GM21737 (cell line): ENCODE measurements at regions not wholly inside any gene's neighbourhood (a gene's known extent, or its start where the extent isn't known, plus 50 kb on each side); places are given as distances from the start of the nearest gene placed in this dataset.
A peak's percentile ranks its signal among the peaks of the same experiment; 100 is the strongest.
"Not testable (repeated sequence)": the region's sequence is repeated elsewhere in the genome, so short reads cannot be mapped to it uniquely, and the experiment has no call there.

ENCODE experiments used
- ATAC-seq: cut with Tn5 transposase; IDR thresholded peaks from one replicate; pipeline ENCODE4 v1.9.1; 2021; ENCODE audit warnings: mild to moderate bottlenecking, moderate library complexity; ENCODE audit not compliant: unreplicated experiment

DNA sequence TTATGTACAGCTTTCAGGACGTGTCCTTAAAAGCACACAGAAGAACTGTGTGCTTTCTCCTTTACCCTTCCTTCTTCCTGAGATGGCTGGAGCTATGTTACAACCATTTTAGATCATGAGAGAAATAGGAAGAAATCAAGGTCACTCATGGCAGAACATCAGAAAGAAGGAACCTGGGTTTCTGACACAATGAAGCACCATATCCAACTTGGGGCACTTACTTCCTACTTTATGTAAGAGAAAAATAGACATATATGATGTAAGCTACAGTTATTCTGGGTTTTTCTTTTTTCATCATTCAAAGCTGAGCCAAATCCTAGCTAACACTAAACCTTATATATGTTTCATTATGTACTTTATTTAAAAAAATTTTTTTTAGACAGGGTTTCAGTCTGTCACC is 79.5 kb downstream of the FAM161A start:
- ATAC-seq: no peak

DNA sequence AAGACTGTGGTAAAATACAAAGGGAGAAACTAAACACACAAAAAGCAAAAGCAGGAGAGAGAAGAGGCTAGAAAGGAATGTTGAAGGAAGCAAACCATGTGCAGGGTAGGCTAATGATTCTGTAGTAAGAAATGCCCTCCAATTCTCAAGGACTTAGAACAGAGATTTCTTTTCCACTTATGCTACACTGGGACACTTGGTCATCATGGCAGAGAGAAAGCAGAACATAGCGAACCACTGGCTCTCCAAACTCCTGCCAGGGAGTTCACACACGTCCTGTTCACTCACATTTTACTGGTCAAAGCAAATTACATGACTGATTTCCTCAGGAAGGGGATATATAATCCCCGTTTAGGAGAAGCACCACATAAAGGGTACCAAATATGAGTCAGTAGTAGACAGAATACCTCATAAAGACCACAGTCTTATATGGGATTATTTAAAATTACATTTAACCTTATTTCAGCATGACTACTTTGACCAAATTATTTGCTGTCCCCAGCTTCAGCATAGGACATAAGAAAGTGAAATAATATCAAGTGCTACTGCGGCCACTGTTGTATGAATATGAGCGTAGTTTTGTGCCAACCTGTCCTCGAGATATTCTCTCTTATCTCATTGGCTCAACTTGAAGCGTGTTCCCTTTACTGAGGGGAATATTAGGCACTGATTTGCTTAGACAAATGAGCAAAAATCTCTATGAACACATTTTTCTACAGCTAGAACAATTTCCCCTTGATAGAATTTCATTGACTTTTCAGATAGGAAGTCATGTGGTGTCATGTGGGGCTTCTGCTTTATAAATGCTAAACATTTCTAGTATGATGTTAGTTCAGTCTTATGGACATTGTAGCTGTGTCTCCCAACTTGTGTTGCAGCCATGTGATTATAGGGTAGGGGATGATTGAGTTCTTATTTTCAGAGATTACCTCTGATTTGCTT is 81.7 kb downstream of the FAM161A start:
- ATAC-seq: no peak

DNA sequence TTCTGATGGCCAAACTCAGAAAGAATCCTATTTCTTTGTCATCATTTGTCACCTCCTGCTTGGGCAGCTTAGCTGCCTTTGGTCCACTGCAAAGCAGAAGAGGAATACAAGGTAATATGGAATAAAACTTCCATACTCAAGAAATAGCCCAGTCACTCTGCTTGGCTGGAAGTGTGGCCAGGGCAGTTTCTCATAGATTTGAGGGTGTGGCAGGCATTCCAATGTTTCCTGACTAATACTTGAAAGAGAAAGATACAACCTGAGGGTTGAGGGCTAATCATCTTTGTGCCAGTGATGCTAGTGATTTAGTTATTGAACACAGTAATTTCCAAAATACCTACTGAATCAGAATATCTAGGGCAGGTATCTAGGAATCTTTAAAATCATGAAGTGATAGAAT is 83.1 kb downstream of the FAM161A start:
- ATAC-seq: no peak

DNA sequence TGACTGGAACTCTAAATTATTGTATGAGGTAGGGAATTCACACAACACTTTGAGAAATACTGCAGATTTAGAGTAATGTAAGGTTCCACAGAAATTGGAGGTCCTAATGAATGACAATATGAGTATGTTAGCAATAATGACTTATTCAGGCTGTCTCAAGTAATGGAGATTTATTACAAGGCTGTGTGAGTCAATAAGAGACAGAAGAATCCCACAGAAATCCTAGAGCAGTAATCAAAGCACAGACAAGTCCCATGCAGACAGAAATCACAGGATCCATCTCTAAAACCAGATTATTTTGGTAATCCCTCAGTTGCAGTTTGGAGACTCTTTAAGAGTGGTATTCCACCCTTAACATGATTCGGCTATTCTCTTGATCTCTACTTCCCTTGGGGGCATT is 83.6 kb downstream of the FAM161A start:
- ATAC-seq: no peak

DNA sequence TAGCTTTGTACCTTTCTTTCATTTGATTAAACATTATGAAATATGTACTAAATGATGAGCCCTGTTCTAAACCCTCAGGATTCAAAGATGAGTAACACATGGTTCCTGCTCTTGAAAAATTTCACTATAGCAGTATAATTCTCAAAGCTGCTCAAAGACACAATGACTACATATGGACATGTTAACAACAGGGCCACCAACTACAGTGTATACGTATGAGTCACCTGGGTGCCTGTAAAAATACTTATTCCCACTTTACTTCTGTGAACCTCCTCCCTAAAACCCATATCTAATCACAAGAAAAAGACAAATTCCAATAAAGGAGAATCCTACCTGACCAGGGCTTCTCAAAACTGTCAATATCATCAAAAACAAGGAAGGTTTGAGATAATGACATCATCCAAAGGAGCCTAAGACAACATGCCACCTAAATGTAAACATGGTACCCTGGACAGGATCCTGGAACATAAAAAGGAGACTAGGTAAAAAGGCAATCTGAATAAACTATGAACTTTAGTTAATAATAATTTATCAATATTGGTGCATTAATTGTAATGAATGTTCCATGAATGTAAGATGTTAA is 84.7 kb downstream of the FAM161A start:
- no peak for ATAC-seq

DNA sequence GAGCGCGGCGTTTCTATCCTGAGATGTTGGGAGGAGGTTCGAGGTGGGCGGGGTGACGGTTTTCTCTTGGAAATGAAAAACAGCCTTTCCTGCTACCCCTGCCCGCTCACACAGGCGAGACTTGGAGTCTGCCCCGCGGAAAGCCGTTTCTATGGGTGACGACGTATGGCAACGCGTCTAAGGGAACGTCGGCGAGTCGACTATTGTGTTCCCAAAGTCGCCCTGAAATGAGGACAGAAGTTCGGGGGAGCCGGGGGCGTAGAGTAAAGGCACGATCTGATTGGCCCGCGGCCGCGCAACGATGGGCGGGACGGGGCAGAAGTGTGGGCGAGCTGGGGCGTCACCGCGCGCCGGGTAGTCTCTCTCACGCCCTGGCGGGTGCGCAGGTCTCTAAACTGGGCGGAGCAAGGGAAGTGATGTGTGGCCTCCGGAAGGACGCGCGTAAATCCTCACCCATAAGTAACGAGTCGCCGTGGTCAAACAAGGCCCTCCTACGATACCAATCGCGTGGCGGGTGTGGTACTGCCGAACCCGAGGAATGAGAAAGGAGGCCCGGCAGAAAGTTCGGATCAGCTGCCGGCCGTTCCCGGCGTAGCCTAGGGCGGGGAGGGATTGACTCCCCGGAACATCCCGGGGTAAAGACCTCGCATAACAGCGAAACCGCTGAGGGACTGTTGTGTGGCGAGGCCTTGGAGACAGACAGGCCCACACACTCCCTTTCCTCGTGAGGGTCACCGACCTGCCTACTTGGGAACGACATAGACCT is 89.6 kb downstream of the FAM161A start:
- ATAC-seq: peak; percentile 99

DNA sequence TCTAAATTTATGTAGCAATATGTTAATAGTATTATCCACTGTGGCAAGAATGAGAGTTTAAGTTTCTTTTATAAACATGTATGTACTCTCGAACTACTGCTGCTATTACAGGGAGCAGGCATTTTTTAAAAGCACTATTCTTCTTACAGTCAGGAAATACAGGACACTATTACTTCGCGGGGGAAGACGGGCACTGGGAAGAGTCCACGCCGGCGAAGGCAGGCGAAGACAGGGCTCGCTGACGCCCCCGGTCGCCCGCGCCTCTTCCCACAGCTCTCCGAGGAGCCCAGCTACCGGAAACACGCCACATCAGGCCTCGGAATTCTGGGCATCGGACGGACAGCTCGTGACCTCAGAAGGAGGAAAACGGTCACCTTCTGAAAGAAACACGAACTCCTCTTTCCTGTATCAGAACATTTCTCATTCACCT is 90.2 kb downstream of the FAM161A start:
- ATAC-seq: peak; percentile 23

DNA sequence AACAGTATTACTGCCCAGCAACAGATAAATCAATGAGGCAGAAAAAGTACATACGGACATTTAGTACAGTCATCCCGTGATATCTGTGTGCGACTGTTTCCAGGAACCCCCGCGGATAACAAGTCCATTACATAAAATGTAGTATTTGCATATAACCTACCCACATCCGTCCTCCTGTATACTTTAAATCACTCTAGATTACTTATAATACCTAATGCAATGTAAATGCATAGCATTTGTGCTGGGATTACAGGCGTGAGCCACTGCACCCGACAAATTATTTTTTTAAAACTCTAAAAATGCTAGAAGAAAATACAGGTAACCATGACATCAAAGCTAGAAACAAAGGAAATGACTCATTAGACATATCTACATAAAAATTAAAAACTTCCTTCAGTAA is 91.6 kb downstream of the FAM161A start:
- no peak for ATAC-seq

DNA sequence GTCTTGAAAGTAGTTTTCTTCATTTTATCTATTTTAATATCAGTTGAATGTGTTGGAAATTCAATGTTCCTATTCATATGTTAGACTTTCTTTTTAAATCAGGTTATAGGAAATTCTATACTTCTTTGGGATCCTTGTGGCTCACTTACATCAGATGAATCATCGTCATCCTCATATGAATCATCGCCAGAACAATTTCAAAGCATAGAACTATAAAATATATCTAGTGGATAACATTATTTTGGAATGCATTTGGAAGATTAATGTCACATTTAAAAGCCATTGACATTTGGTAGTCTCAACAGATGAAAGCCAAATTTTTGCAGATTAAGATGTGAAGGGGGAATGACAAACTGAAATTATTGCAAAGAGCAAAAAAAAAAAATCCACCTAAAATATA is 94.1 kb downstream of the FAM161A start:
- no peak for ATAC-seq

DNA sequence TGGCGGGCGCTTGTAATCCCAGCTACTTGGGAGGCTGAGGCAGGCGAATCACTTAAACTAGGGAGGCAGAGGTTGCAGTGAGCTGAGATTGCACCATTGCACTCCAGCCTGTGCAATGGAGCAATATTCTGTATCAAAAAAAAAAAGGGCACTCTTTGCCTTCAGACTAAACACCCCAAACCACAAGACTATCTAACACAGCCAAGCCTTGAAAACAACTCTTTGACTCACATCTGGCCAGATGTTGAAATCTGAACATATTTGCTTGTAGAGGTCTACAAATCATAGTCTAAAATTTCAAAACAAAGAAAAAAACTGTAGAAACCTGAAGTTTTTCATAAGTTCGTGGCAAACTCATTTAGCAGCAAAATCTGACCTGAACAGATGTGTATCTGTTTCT is 94.9 kb downstream of the FAM161A start:
- no peak for ATAC-seq

DNA sequence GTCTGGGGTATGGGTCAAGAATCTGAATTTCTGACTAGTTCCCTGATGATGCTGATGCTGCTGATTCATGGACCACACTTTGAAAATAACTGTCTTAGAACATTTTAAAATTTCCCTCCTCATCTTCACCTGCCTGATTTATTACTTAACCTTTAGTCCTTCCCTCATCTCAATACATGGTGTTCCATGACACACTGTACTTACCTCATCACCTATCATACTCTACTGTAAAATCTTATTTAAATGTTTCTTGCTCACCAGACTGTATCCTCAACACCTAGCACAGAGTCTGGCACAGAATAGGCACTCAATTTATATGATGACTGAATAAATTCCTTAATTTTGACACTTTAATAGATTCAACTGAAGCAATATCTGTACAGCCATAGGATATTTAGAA is 95.7 kb downstream of the FAM161A start:
- ATAC-seq: no peak

DNA sequence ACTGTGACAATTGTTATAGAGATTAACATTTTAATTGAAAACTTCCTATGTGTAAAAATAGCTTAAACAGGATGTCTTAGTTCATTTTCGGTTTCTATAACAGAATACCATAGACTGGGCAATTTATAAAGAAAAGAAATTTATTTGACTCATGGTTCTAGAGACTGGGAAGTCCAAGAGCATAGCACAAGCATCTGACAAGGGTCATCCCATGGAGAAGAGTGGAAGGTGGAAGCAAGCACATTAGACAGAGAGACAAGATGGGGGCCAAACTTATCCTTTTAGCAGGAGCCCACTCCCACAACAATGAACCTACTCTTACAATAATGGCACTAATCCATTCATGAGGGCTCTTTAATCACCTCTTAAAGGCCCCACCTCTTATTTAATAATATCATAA is 100.3 kb downstream of the FAM161A start:
- no peak for ATAC-seq

DNA sequence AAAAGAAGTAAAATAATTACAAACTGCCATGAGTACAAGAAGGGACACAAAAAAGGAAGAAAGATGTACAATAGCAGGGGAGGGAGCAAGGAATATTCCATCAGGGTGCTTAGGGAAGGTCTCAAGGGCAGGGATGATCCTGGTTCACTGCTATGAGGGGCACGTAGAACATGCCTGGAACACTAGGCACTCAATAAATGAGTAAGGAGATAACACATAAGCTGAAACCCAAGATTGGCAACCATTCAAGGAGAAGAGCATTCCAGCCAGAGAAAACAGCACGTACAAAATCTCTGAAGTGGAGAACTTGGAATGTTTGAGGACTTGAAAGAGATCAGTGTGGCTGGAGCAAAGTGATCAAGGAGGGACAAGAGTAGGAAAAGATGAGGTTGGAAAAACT is 103.2 kb downstream of the FAM161A start:
- no peak for ATAC-seq

DNA sequence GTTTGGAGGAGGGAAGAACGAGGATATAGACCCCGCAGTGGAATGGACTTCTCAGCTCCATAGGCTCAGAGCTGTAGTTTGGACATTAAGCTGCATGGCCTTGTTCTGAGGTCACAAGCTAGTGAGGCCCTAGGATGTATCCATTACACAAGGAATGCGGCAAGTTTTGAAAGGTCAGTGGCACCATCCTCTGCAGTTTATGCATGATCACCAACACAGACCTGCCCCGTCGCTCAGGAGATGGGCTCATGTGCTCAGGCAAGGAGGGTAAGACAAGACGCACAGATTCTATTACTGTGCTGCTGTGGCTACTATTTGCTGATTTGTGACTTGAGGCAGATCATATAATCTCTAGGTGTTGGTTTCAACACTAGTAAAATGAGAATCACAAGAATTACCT is 110.9 kb downstream of the FAM161A start:
- no peak for ATAC-seq

DNA sequence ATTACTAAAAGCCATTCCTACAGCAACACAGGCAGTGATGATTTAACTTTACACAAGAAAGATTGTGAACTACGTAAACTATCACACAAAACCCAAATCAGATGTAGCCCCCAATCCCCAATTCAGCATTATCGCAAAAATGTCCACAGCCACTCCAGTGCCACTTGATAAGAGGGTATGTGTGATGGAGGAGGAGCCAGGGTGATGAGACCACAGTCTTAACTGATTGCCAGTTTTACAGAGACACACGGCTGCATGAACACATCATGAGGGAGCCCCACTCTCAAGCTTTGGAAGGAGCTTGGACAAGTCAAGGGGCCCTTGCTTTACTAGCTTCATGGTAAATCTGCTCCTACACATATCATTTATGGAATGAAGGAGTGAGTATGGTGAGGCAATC is 116.0 kb downstream of the FAM161A start:
- no peak for ATAC-seq

DNA sequence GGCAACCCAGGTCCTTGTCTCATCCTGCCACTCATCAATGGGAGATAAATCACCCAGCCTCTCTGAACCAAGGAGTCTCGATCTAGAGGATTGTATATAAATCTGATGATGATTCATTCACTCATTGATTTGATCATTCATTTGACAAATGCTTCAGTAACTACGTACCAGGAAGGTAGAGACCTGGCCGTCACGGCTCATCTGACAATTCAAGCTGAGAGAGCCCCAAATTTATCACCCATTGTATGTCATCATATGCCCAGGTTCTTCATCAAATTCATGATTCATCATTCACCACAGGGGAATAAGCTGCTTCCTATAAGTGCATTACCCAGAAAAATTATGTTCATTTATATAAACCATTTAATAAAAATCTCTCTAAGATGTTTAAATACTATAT is 116.9 kb downstream of the FAM161A start:
- ATAC-seq: no peak

DNA sequence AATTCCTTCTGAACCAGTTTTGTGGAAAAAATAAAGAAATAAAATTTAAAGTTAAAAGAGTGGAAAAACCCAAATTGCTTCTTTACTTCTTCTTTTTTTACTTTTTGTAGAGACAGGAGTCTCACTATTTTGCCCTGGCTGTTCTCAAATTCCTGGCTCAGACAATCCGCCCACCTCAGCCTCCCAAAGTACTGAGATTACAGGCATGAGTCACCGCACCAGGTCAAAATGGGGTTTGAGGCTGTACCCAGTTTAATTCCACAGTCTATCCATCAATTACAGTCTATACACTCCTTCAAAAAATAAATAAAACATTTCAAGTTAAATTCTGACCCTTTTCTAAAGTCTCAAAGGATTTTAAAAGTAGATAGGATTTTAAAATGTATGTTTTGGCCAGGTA is 120.3 kb downstream of the FAM161A start:
- ATAC-seq: no peak

DNA sequence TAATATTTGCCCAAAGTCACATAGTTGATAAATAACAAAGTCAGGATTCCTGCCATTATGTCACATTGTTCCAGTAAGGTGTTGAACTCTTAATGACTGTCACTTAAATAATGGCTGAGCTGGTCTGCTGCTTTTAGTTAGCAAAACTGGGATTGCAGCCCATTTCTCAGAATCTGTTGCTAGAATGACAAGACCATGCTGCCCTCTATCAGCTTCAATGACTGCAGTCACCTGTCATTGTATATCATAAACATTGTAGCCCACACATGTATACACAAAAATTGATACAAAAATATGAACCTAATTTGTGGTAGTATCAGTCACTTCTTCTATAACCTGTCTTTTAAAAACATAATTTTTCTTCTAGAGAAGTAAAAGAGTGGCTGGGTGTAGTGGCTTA is 121.1 kb downstream of the FAM161A start:
- no peak for ATAC-seq

DNA sequence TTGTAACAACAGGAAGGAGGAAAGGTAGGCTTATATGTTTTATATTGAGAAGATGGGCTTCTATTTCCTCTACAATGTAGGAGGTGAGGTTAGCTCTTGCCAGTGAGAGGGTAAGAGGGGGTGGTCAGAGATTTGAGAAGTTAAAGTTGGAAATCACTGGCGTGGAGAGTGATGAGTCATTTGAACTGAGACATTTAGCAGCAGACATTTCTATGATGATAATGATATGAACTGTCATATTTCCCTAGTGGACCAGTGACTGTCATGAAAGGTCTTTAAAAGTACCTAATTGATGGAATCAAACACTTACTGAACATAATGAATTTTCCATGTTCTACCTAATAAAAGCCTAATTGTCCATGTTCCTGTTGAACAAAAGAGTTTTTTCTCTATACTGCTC is 126.1 kb downstream of the FAM161A start:
- ATAC-seq: no peak

DNA sequence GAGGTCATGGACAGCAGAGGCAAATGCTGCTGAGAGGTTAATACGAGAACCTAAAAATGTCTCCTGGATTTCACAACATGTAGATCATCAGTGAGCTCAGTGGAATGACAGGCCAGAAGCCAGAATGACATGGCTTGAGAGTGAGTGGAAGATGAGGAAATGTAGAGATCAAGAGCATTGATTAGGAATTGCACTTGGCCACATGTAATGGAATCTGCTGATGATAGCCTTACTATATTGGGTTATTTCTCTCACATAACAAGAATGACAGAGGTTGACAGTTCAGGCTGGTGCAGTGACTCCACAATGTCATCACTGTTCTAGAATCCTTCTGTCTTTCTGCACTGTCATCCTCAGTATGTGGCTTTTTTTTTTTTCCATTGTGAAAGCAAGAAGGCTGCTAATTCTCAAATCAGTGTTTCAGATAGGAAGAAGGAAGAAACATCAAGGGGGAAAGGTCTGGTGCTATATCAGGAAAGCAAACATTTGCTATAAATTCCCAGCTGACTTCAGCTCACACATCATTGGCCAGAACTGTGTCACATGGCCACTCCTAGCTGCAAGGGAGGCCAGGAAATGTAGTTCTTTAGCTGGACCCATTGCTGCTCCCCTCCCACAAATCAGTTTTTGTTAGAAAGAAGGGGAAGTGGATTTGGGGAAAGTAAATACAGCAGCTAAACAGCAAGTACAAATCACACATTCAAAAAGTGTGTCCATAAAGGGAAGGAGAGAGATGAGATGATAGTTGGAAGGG is 127.2 kb downstream of the FAM161A start:
- ATAC-seq: no peak

DNA sequence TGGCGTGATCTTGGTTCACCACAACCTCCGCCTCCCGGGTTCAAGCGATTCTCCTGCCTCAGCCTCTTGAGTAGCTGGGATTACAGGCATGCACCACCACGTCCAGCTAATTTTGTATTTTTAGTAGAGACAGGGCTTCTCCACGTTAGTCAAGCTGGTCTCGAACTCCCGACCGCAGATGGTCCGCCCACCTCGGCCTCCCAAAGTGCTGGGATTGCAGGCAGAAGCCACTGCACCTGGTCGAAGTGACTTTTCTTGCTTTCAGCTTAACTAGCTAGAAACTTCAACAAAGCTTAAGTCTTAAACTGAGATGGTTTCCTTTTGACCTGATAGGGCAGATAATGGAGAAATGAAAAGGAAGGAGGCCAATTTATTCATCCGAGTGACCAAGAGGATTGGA is 130.5 kb downstream of the FAM161A start:
- ATAC-seq: not testable (repeated sequence)
